ENCODE measurements at regions not wholly inside any gene's neighbourhood (a gene's known extent, or its start where the extent isn't known, plus 50 kb on each side); places are given as distances from the start of the nearest gene placed in this dataset.

DNA sequence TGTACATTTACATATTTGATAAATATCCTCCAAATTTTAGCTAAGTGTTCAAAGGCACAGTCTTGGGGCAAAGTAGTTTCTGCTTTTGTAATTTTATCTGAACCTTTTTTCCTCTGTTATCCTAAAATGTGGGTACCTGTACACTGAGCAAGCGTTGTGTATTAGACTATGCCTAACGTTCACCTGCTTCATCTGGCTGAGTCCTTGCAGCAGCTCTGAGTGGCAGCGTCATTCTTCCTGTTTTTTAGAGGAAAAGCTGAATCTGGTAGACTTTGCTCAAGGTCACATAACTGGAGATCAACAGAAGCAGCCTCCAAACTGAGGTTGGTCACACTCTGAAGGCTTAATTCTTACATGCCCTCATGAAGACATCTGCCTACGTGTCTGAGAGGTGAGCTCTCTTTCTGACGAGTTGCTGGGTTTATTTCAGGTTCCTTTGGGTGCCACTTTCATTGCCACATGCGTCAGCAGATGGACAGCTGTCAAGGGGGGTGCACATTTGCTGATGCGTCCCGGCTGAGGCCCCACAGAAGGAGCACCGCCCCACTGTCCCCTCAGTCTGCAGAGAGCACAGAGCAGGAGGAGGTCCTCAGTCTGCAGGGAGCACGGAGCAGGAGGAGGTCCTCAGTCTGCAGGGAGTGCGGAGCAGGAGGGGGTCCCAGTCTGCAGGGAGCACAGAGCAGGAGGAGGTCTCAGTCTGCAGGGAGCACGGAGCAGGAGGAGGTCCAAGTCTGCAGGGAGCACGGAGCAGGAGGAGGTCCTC, 406.5 kb upstream of the SHH start:
- Histone ChIP-seq H3K4me3 (no peak overlapping the region), H3K4me1 (no peaks in the 10 kb centered on the region), H3K36me3 (no peaks in the 10 kb centered on the region), H3K27me3 (no peaks in the 10 kb centered on the region), H3K27ac (no peak overlapping the region), H3K9me3 (no peaks in the 10 kb centered on the region)
- TF ChIP-seq POLR2AphosphoS5 (IDR thresholded peaks at IDR 0.05) (no peak), POLR2A (IDR thresholded peaks at IDR 0.05) (no peak), EP300 (IDR thresholded peaks at IDR 0.05) (no peak)
- TF ChIP-seq, protein P1, sequence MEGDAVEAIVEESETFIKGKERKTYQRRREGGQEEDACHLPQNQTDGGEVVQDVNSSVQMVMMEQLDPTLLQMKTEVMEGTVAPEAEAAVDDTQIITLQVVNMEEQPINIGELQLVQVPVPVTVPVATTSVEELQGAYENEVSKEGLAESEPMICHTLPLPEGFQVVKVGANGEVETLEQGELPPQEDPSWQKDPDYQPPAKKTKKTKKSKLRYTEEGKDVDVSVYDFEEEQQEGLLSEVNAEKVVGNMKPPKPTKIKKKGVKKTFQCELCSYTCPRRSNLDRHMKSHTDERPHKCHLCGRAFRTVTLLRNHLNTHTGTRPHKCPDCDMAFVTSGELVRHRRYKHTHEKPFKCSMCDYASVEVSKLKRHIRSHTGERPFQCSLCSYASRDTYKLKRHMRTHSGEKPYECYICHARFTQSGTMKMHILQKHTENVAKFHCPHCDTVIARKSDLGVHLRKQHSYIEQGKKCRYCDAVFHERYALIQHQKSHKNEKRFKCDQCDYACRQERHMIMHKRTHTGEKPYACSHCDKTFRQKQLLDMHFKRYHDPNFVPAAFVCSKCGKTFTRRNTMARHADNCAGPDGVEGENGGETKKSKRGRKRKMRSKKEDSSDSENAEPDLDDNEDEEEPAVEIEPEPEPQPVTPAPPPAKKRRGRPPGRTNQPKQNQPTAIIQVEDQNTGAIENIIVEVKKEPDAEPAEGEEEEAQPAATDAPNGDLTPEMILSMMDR (IDR thresholded peaks at IDR 0.05), result no peak
- WGBS, result 78% methylated on average over 11 of the region's 13 CpGs
- no peak for DNase-seq (ENCODE audit: low spot score in 2 of 2)

DNA sequence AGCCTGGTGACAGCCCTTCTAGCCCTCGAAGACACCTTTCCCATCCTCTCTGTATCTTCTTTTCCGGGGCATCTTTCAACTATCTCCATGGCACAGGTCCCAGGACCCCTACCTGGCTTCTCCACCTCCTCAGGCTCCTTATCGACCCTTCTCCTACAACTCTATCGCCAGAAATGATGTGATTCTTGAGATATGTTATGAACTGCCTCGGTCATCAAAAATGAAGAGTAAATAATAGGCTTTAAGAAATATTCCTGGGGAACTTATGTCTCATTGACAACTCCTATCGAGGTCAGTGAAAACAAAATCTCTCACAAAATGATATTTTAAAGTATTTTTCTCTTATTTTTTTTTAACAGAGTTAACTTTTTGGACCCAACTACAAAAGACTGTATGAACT, 405.5 kb upstream of the SHH start:
- Histone ChIP-seq H3K4me3 (no peak overlapping the region), H3K27me3 (no peaks in the 10 kb centered on the region), H3K4me1 (no peaks in the 10 kb centered on the region), H3K9me3 (no peaks in the 10 kb centered on the region), H3K36me3 (no peaks in the 10 kb centered on the region), H3K27ac (no peak overlapping the region)
- DNase-seq (ENCODE audit: low spot score in 2 of 2), result no peak
- 91% methylated on average over 6 of the region's 6 CpGs for WGBS
- TF ChIP-seq POLR2A (IDR thresholded peaks at IDR 0.05), result no peak
- TF ChIP-seq, protein P1 (IDR thresholded peaks at IDR 0.05), result no peak
- no peak for TF ChIP-seq EP300 (IDR thresholded peaks at IDR 0.05)
- no peak for TF ChIP-seq POLR2AphosphoS5 (IDR thresholded peaks at IDR 0.05)

DNA sequence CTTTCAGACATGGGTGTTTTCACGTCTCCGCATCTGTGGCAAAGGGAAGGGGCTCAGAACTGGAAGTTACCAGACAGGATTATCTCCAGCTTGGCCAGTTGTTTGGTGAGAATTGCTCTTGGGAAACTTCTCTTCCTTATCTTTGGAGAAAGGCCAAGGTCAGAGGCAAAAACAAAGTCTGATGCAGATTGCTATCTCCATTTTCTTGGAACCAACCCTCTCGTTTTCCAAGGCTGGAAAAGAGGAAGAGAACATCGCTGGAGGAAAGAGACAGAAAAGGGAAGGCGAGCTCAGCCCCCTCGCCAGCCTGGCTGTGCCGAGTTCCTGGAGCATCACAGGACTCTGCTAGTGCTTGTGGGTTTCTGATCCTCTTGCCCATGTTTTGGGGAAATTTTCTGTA, 396.8 kb upstream of the SHH start:
- TF ChIP-seq POLR2AphosphoS5 (IDR thresholded peaks at IDR 0.05) (no peak), EP300 (IDR thresholded peaks at IDR 0.05) (no peak), POLR2A (IDR thresholded peaks at IDR 0.05) (no peak)
- TF ChIP-seq, protein P1 (IDR thresholded peaks at IDR 0.05), result no peak
- Histone ChIP-seq H3K27me3 (no peaks in the 10 kb centered on the region), H3K4me3 (no peak overlapping the region), H3K36me3 (no peaks in the 10 kb centered on the region), H3K27ac (no peak overlapping the region), H3K4me1 (no peaks in the 10 kb centered on the region), H3K9me3 (no peaks in the 10 kb centered on the region)
- 55% methylated on average over 7 of the region's 7 CpGs for WGBS
- DNase-seq (ENCODE audit: low spot score in 2 of 2), result no peak

DNA sequence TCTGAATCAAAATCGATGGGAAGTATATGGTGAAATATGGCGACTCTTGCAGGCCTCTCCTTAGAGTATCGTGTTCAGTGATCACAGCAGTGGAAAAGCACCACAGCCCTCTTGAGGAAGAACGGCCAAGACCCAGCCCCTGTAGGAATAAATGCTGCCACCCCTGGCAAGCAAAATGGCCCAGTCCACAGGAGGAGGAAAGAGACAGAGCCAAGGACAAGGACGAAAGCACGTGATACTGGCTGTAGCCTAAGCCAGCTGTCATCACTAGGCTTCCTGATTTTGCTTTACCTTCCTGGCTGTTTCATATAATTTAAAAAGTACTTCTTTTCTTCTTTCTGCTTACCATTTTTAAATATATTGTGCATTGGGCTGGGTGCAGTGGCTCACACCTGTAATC, 395.0 kb upstream of the SHH start:
- Histone ChIP-seq H3K36me3 (no peaks in the 10 kb centered on the region), H3K9me3 (no peaks in the 10 kb centered on the region), H3K4me3 (no peak overlapping the region), H3K27ac (no peak overlapping the region), H3K27me3 (no peaks in the 10 kb centered on the region), H3K4me1 (no peaks in the 10 kb centered on the region)
- TF ChIP-seq POLR2A (IDR thresholded peaks at IDR 0.05) (no peak), EP300 (IDR thresholded peaks at IDR 0.05) (no peak), POLR2AphosphoS5 (IDR thresholded peaks at IDR 0.05) (no peak)
- TF ChIP-seq, protein P1 (IDR thresholded peaks at IDR 0.05), result no peak
- WGBS, result 82% methylated on average over 6 of the region's 6 CpGs
- no peak for DNase-seq (ENCODE audit: low spot score in 2 of 2)

DNA sequence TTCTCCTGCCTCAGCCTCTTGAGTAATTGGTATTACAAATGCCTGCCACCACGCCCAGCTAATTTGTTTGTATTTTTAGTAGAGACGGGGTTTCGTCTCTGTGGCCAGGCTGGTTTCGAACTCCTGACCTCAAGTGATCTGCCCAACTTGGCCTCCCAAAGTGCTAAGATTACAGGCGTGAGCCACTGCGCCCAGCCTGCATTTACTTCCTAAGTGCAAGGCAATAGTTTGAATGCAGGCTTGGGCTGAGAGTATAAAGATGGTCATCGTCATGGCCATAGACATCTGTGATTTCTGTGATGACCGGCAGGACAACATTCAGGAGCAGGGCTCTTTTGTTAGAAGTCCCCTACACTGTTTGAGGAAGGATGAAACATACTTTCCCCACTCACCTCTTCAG, 393.9 kb upstream of the SHH start:
- no peaks in the 10 kb centered on the region for H3K4me1 ChIP-seq
- H3K36me3 ChIP-seq, result no peaks in the 10 kb centered on the region
- WGBS, result 90% methylated on average over 8 of the region's 8 CpGs
- no peak overlapping the region for H3K27ac ChIP-seq
- no peak for DNase-seq (ENCODE audit: low spot score in 2 of 2)
- H3K27me3 ChIP-seq, result no peaks in the 10 kb centered on the region
- no peak overlapping the region for H3K4me3 ChIP-seq
- no peaks in the 10 kb centered on the region for H3K9me3 ChIP-seq
- TF ChIP-seq, protein P1 (IDR thresholded peaks at IDR 0.05), result no peak
- TF ChIP-seq POLR2A (IDR thresholded peaks at IDR 0.05) (no peak), POLR2AphosphoS5 (IDR thresholded peaks at IDR 0.05) (no peak), EP300 (IDR thresholded peaks at IDR 0.05) (no peak)

Measured in suprapubic skin (tissue), 4 donors.